GDM1 (cell line): ENCODE measurements at regions not wholly inside any gene's neighbourhood (a gene's known extent, or its start where the extent isn't known, plus 50 kb on each side); places are given as distances from the start of the nearest gene placed in this dataset.

Experiments used
- DNase-seq: peaks from one replicate; lab custom pipeline; 2025; lab: John Stamatoyannopoulos, UW

- no peak for DNase-seq
Observed at GRCh38 chr22:48709453-48709852, 1118.2 kb downstream of the BRD1 start.

- no peak for DNase-seq
Observed at GRCh38 chr22:48708558-48709245, 1119.0 kb downstream of the BRD1 start.

GRCh38 chr22:48707763-48708557 lies 1119.7 kb downstream of the BRD1 start:
- DNase-seq, result no peak

GRCh38 chr22:48706934-48707762 lies 1120.5 kb downstream of the BRD1 start:
- no peak for DNase-seq

- no peak for DNase-seq
Observed at GRCh38 chr22:48705917-48706605, 1121.6 kb downstream of the BRD1 start.

GRCh38 chr22:48705159-48705916 lies 1122.3 kb downstream of the BRD1 start:
- no peak for DNase-seq

GRCh38 chr22:48704335-48704734 lies 1123.3 kb downstream of the BRD1 start:
- DNase-seq, result no peak

- no peak for DNase-seq
Observed at GRCh38 chr22:48703265-48703941, 1124.3 kb downstream of the BRD1 start.

- DNase-seq, result no peak
Observed at GRCh38 chr22:48702573-48703264, 1125.0 kb downstream of the BRD1 start.

- DNase-seq, result no peak
Observed at GRCh38 chr22:48701296-48702030, 1126.2 kb downstream of the BRD1 start.

GRCh38 chr22:48700566-48701295 lies 1126.9 kb downstream of the BRD1 start:
- DNase-seq, result no peak

- no peak for DNase-seq
Observed at GRCh38 chr22:48700180-48700565, 1127.5 kb downstream of the BRD1 start.

- no peak for DNase-seq
Observed at GRCh38 chr22:48699511-48699910, 1128.2 kb downstream of the BRD1 start.

GRCh38 chr22:48698618-48699017 lies 1129.1 kb downstream of the BRD1 start:
- no peak for DNase-seq

- DNase-seq, result no peak
Observed at GRCh38 chr22:48697694-48698276, 1129.9 kb downstream of the BRD1 start.

- no peak for DNase-seq
Observed at GRCh38 chr22:48697223-48697622, 1130.5 kb downstream of the BRD1 start.

GRCh38 chr22:48696371-48696770 lies 1131.3 kb downstream of the BRD1 start:
- no peak for DNase-seq

GRCh38 chr22:48695731-48696305 lies 1131.9 kb downstream of the BRD1 start:
- DNase-seq, result no peak
